HepG2 (cell line): ENCODE measurements at regions not wholly inside any gene's neighbourhood (a gene's known extent, or its start where the extent isn't known, plus 50 kb on each side); places are given as distances from the start of the nearest gene placed in this dataset.

Experiments used
- BRF2 ChIP-seq: sonication (generic); formaldehyde crosslinking; IDR thresholded peaks from 2 replicates; pipeline ENCODE4 v1.8.1; 2022; ENCODE audit warnings: mild to moderate bottlenecking, missing genetic modification reagents
- CTCF ChIP-seq: sonication (generic); formaldehyde crosslinking; IDR thresholded peaks from 2 replicates; pipeline ENCODE4 v1.5.0; 2020; ENCODE audit warnings: mild to moderate bottlenecking, missing genetic modification reagents, moderate library complexity
- ELF1 ChIP-seq: sonication (generic); formaldehyde crosslinking; IDR thresholded peaks from 2 replicates; pipeline ENCODE4 v1.4.0; 2020; ENCODE audit warnings: missing genetic modification reagents
- POLR2A ChIP-seq, 2 experiments: IDR thresholded peaks; 2 replicates each; pipeline ENCODE4 v1.6.1; 2011; ENCODE audit warnings: low read depth in 2 of 2, low read length in 2 of 2, mild to moderate bottlenecking in 1 of 2, moderate library complexity in 1 of 2; ENCODE audit not compliant: insufficient read depth in 1 of 2
- SAFB2 ChIP-seq: sonication (generic); formaldehyde crosslinking; IDR thresholded peaks from 2 replicates; pipeline ENCODE4 v1.5.1; 2020; ENCODE audit warnings: missing genetic modification reagents, low read depth, mild to moderate bottlenecking, borderline replicate concordance
- SMC3 ChIP-seq: IDR thresholded peaks from 2 replicates; pipeline ENCODE4 v1.6.1; 2011; ENCODE audit warnings: low read length, improper control_type of control experiment

- no peak for TF ChIP-seq ELF1
- no peak for TF ChIP-seq SMC3
- TF ChIP-seq CTCF (CRISPR knock-in tag): no peak
- TF ChIP-seq SAFB2: no peak
- no peak for TF ChIP-seq BRF2
- TF ChIP-seq POLR2A (IDR thresholded peaks at IDR 0.05; ENCODE audit: insufficient read depth in 1 of 2, low read depth in 2 of 2, low read length in 2 of 2): no peak
Observed at GRCh38 chr13:21884965-21885567, 214.2 kb downstream of the FGF9 start.
